ENCODE measurements at regions not wholly inside any gene's neighbourhood (a gene's known extent, or its start where the extent isn't known, plus 50 kb on each side); places are given as distances from the start of the nearest gene placed in this dataset.
A peak's percentile ranks its signal among the peaks of the same experiment; 100 is the strongest.

DNA sequence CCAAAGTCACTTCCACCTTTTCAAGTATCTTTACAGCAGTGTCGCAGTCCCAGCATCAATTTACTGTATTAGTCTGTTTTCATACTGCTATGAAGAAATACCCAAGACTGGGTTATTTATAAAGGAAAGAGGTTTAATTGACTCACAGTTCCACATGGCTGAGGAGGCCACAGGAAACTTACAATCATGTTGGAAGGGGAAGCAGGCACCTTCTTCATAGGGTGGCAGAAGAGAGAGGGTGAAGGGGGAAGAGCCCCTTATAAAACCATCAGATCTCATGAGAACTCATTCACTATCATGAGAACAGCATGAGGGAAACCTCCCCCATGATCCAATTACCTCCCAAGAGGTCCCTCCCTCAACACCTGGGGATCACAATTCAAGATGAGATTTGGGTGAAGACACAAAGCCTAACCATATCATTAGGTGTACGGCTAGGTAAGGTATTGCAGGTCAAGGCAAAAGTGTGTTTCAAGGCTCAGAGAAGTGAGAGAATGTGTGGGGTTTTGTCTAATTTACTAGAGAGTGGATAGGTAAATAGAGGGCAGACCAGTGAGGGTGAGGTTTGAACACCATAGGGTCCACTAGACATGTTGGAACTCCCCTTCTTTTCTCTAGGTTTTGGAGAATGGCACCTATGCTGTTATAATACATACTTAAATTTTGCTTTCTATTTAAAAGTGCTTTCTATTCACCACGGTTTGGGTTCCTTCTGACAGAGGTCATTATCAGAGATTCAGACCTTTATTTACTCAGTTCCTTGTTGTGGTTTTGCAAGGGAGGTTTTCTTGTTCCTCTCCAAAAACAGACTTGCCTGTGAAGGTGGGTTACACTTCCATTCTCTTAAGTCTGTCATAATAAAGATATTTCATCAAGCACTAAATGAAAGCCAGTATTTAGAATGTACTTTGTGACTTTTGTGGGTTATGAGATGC, 186.6 kb downstream of the CPEB2 start:
- no peaks in the 10 kb centered on the region for H3K36me3 ChIP-seq (ENCODE audit: insufficient read depth, low read length)

GRCh38 chr4:15194520-15194919, 192.2 kb downstream of the CPEB2 start:
- Histone ChIP-seq H3K27ac (ENCODE audit: low read depth, low read length) (no peak overlapping the region), H3K4me2 (ENCODE audit: low read length) (peak overlapping the region; percentile 23), H3K4me3 (ENCODE audit: insufficient read depth, low read depth, low read length) (no peak overlapping the region), H3K9ac (ENCODE audit: low read length) (no peak overlapping the region), H3K27me3 (ENCODE audit: insufficient read depth, low read length) (no peaks in the 10 kb centered on the region), H3K79me2 (ENCODE audit: insufficient read depth, low read length) (no peaks in the 10 kb centered on the region), H3K9me3 (ENCODE audit: insufficient read depth, low read depth, low read length) (no peaks in the 10 kb centered on the region), H3K36me3 (ENCODE audit: insufficient read depth, low read length) (no peaks in the 10 kb centered on the region), H2AFZ (ENCODE audit: low read depth, low read length) (no peak overlapping the region), H4K20me1 (ENCODE audit: insufficient read depth, low read length) (no peaks in the 10 kb centered on the region), H3K4me1 (ENCODE audit: insufficient read depth, low read length) (peaks cover 14% of the 10 kb centered on the region)
- Mint-ChIP-seq H3K9me3 (ENCODE audit: unreplicated experiment) (peaks cover 4% of the 10 kb centered on the region), H3K27me3 (ENCODE audit: low read depth, unreplicated experiment) (peaks cover 4% of the 10 kb centered on the region), H3K4me3 (ENCODE audit: unreplicated experiment) (no peak overlapping the region), H3K27ac (ENCODE audit: unreplicated experiment) (no peak overlapping the region), H3K4me1 (ENCODE audit: low read depth, unreplicated experiment) (peaks cover 5% of the 10 kb centered on the region), H3K36me3 (ENCODE audit: low read depth, unreplicated experiment) (peaks cover 4% of the 10 kb centered on the region)
- DNase-seq (ENCODE audit: low read depth): peak; percentile 18
- TF ChIP-seq CTCF (IDR thresholded peaks at IDR 0.05; ENCODE audit: insufficient read depth, low read depth, low read length) (no peak), EZH2 (IDR thresholded peaks at IDR 0.05; ENCODE audit: insufficient read depth, low read length) (no peak)
- FAIRE-seq: no peak

More for the DNA sequence above, 186.6 kb downstream of the CPEB2 start:
- Mint-ChIP-seq H3K27ac (ENCODE audit: unreplicated experiment) (no peak overlapping the region), H3K36me3 (ENCODE audit: low read depth, unreplicated experiment) (no peaks in the 10 kb centered on the region), H3K4me3 (ENCODE audit: unreplicated experiment) (no peak overlapping the region), H3K4me1 (ENCODE audit: low read depth, unreplicated experiment) (peaks cover 18% of the 10 kb centered on the region), H3K9me3 (ENCODE audit: unreplicated experiment) (no peaks in the 10 kb centered on the region), H3K27me3 (ENCODE audit: low read depth, unreplicated experiment) (no peaks in the 10 kb centered on the region)
- no peaks in the 10 kb centered on the region for H3K27me3 ChIP-seq (ENCODE audit: insufficient read depth, low read length)
- H4K20me1 ChIP-seq (ENCODE audit: insufficient read depth, low read length): no peaks in the 10 kb centered on the region
- no peak overlapping the region for H3K4me3 ChIP-seq (ENCODE audit: insufficient read depth, low read depth, low read length)
- DNase-seq (ENCODE audit: low read depth): no peak
- FAIRE-seq: no peak
- no peak overlapping the region for H3K4me2 ChIP-seq (ENCODE audit: low read length)
- no peak overlapping the region for H3K27ac ChIP-seq (ENCODE audit: low read depth, low read length)
- peaks cover 7% of the 10 kb centered on the region for H3K4me1 ChIP-seq (ENCODE audit: insufficient read depth, low read length)
- H3K79me2 ChIP-seq (ENCODE audit: insufficient read depth, low read length): no peaks in the 10 kb centered on the region
- H3K9ac ChIP-seq (ENCODE audit: low read length): no peak overlapping the region
- no peak overlapping the region for H2AFZ ChIP-seq (ENCODE audit: low read depth, low read length)
- no peak for TF ChIP-seq CTCF (IDR thresholded peaks at IDR 0.05; ENCODE audit: insufficient read depth, low read depth, low read length)
- TF ChIP-seq EZH2 (IDR thresholded peaks at IDR 0.05; ENCODE audit: insufficient read depth, low read length): no peak
- H3K9me3 ChIP-seq (ENCODE audit: insufficient read depth, low read depth, low read length): no peaks in the 10 kb centered on the region

DNA sequence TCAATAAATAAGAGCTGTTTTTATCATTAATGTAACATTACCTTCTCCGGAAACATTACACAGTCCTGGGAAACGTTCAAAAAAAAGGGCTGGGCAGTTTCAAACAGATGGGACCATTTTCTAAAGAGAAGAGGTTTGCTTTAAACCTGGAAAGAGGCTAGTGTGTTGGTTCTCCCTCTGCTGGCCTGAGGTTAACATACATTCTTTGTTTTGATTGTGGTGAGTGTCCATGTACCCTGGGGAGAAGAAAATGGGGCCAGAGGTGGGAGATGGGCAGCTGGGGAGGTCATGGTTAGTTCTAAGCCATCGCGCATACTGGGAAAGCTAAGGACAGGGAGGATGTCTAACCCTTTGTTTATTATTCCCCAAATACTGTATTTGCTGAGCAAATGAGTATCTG, 194.7 kb downstream of the CPEB2 start:
- H3K27ac Mint-ChIP-seq (ENCODE audit: unreplicated experiment): no peak overlapping the region
- H3K27me3 Mint-ChIP-seq (ENCODE audit: low read depth, unreplicated experiment): peaks cover 4% of the 10 kb centered on the region
- H3K9ac ChIP-seq (ENCODE audit: low read length): no peak overlapping the region
- H3K27me3 ChIP-seq (ENCODE audit: insufficient read depth, low read length): no peaks in the 10 kb centered on the region
- no peaks in the 10 kb centered on the region for H3K9me3 ChIP-seq (ENCODE audit: insufficient read depth, low read depth, low read length)
- no peak overlapping the region for H3K4me3 Mint-ChIP-seq (ENCODE audit: unreplicated experiment)
- FAIRE-seq (no peak), DNase-seq (ENCODE audit: low read depth) (peak; percentile 8)
- H3K36me3 ChIP-seq (ENCODE audit: insufficient read depth, low read length): no peaks in the 10 kb centered on the region
- no peak overlapping the region for H3K27ac ChIP-seq (ENCODE audit: low read depth, low read length)
- H3K4me1 Mint-ChIP-seq (ENCODE audit: low read depth, unreplicated experiment): peaks cover 5% of the 10 kb centered on the region
- no peaks in the 10 kb centered on the region for H4K20me1 ChIP-seq (ENCODE audit: insufficient read depth, low read length)
- H3K4me1 ChIP-seq (ENCODE audit: insufficient read depth, low read length): peaks cover 14% of the 10 kb centered on the region
- peaks cover 4% of the 10 kb centered on the region for H3K36me3 Mint-ChIP-seq (ENCODE audit: low read depth, unreplicated experiment)
- H3K4me2 ChIP-seq (ENCODE audit: low read length): no peak overlapping the region
- TF ChIP-seq CTCF (IDR thresholded peaks at IDR 0.05; ENCODE audit: insufficient read depth, low read depth, low read length): peak; percentile 17
- TF ChIP-seq EZH2 (IDR thresholded peaks at IDR 0.05; ENCODE audit: insufficient read depth, low read length): no peak
- no peak overlapping the region for H2AFZ ChIP-seq (ENCODE audit: low read depth, low read length)
- no peaks in the 10 kb centered on the region for H3K79me2 ChIP-seq (ENCODE audit: insufficient read depth, low read length)
- no peak overlapping the region for H3K4me3 ChIP-seq (ENCODE audit: insufficient read depth, low read depth, low read length)
- peaks cover 4% of the 10 kb centered on the region for H3K9me3 Mint-ChIP-seq (ENCODE audit: unreplicated experiment)

Measured in astrocyte (in vitro differentiated cells and primary cell).